Activated naive CD8-positive, alpha-beta T cell treated with anti-CD3 and anti-CD28 coated beads, Interleukin-2, amount 50 U/mL, for 16 hours (primary cell): ENCODE measurements at regions not wholly inside any gene's neighbourhood (a gene's known extent, or its start where the extent isn't known, plus 50 kb on each side); places are given as distances from the start of the nearest gene placed in this dataset.
"Not testable (repeated sequence)": the region's sequence is repeated elsewhere in the genome, so short reads cannot be mapped to it uniquely, and the experiment has no call there.

Source experiments
- DNase-seq: peaks from one replicate; pipeline ENCODE4 v3.0.0-alpha.2; 2020; ENCODE audit warnings: low read depth, low spot score

DNA sequence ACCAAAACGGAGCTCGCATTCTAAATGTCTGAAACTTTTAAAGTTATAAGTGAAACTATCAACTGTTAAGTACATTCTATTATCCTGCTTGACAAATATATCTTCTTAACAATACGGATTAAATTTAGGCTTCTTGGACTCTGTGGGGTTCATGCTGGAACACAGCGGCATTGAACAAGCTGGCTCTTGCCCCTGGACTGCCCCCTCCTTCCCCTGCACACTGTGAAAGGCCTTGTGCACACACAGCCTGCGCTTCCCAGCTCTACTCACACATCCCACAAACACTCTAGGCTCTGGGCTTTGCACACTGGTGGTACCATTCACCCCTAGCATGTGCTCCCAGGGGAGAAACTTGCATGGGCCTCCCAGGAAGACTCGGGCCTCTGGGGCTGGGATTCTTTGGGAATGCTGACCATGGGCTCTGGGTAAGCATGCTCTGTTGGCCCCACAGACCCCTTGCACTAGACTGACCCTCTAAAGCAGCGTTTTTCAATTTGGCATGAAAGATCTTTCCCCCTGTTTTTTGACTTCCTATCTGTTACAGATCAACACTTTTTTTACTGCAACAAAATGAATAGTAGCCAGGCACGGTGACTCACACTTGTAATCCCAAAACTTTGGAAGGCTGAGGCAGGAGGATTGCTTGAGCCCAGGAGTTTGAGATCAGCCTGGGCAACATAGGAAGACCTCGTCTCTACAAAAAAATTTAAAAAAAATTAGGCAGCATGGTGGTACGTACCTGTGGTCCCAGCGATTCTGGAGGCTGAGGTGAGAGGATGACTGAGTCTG lies 96.2 kb upstream of the CPM start:
- no peak for DNase-seq

DNA sequence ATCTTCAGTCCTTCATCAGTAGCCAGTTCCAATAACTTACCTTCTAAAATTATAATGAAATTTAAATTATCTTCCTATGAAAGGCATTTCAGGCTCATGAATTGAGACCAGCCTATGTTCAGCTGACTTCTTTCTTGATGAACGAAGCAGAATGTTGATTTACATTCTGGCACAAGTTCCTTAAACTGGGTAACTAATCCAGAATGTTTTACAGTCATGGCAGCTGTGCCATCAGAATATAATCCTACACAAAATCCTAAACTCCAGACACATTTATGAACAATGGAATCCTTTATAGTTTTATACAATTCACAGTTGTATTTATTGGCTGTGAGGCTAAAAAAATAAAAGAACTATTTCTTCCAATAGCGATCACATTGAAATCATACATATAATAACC lies 97.3 kb upstream of the CPM start:
- no peak for DNase-seq

DNA sequence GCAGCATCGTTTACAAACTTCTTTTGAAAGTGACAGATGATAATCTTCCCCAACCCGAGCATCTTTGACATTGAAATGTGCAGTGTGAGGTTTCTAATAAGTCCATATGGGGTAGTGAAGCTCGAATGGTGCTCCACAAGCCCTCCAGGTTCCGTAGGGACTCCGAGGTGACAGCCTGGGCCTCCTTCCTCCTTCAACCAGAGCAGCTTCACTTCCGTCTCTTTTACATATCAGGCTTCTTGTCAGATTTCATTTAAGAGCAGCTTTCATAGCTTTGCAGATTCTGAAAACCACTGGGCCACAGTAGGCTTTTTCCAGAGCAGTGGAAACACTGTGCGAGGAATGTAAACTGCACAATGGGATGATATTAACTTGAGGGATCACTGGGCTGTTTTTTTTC lies 103.6 kb upstream of the CPM start:
- no peak for DNase-seq

DNA sequence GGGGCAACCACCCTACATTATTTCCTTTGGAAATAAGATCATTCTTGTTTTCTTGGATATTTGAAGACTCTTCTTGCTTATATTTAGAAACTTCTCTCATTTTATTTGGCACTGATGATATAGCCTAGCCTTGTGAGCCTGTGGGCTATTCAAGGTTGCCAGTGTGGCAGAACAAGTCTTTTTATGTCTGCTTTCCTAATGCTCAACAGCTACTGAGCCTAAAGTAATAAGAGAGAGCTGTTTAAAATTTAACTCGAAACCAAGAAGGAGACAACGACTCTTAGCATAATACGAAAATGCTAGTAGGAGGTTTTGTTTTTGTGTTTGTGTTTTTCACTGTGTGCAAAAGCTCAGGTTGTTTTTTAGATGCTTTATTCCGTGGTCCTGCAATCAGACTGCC lies 104.0 kb upstream of the CPM start:
- no peak for DNase-seq

DNA sequence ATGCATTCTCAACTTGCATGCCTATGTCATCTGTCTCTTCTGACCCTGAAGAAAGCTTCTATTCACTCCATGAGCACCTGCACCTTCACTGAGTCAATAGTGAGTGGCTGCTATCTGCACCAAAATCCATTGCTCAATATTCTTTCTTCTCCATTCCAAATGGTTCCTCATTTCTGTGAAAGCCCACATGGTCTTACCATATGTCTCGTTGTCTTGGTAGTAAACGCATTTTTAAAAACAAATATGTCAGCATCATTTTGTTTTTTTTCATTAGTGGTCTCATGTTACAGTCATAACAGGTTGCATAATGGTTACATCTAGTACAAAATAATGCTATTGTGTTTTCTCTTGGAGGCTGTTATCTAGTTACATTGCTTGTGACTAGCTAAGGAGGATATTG lies 106.9 kb upstream of the CPM start:
- DNase-seq, result no peak

DNA sequence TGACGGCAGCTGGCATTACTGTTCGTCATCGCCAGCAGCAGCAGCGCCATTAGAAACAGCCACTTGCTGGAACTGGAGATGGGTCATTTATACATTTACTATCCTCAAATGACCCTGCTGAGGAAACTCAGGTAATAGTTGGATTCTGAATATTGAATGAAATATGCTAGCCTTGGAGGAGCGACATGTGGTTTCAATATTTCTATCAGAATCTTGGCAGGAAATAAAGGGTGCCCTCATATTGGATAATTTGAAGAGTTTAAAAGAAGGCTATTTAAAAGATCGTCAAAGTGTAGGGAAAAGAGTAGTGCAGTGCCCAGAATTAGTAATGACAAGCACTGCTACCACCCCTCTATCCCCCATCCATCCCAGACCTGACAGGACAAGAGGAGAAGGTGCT lies 109.6 kb upstream of the CPM start:
- DNase-seq, result no peak

DNA sequence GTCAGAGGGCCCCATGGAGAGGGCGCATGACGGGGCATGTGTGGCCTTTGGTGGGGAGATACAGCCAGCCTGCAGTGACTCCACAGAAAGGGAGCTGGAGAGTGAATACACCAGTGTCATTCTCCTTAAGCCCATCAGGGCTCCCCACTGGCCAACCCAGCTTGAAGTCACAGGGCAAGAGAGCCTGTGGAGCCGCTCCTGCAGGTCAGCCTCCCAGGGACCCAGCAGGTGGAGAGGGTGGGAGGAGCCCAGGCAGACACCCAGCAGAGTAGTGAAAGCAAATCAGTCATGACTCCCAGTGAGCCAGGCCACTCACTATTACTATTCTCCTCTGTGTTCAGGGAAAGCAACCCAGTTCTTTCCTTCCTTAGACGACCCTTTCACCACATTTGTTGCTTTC lies 110.0 kb upstream of the CPM start:
- no peak for DNase-seq

DNA sequence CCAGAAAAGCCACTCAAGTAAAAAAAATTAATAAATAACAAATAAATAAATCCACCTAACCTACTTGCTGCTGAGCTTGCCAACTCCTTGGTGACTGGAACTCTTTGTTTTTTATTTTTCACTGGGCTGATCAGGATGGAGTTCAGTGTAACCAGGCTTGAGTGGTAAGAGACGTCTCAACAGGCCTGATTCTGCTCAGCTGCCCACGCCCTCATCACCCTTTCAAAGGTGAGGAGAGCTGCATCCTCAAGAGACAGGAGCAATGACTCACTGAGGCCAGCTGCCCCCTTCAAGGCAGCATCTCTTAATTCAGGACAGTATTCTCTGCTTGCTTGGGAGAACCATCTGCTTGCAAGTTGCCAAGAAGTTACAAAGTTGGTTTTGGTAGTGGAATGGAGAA lies 111.9 kb upstream of the CPM start:
- no peak for DNase-seq

DNA sequence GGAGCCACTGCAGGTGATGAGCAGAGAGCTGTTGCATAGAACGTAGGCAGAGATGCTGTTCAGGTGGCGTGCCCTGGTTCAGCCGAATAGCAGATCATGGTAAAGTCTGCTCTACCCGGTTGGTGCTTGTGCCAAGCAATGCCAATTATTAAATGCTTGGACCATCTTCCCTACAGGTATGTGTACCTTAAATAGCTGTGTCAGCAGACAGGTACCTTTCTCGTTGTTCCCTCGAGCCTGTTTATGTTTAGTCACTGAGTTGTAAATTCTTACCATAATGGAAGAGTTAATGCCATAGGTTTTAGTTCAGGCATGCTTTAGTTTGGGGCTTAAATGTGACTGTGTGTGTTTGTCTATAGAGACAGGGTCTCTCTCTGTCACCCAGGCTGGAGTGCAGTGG lies 112.5 kb upstream of the CPM start:
- no peak for DNase-seq

DNA sequence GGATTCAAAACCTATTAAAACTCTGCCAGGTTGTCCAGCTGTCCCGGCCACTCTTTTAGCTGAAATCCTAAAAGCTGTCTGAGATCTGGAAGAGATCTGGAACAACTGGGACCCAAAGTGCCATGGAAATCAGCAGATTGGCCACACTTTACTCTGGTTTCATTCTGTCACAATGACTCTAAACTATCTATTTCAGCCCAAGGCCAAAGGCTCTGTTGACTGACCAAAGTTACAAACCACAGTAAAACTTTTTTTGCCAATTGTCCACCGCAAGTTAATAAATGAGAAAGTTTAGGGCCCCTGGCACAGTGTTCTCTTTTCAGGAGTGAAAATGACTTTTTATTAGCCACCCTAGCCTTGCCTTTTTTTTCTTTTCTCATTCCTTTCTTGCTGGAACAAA lies 113.4 kb upstream of the CPM start:
- no peak for DNase-seq

DNA sequence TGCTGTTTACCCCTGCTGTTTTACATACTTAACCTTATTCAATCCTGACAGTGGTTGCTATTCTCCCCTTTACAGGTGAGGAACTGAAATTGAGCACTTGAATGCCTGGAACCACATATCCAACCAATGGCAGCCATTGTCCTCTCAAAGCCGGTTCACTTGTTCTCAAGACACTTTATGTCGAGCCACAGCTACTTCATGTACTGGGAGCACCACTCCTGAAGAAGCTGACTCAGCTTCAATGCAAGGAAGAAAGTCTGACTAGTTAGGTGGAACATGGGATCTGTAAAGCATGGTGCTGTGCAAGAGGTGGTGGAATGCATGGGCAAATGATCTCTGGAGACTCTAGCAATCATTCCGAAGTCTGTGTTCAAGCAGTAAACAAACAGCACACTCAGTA lies 113.9 kb upstream of the CPM start:
- no peak for DNase-seq

DNA sequence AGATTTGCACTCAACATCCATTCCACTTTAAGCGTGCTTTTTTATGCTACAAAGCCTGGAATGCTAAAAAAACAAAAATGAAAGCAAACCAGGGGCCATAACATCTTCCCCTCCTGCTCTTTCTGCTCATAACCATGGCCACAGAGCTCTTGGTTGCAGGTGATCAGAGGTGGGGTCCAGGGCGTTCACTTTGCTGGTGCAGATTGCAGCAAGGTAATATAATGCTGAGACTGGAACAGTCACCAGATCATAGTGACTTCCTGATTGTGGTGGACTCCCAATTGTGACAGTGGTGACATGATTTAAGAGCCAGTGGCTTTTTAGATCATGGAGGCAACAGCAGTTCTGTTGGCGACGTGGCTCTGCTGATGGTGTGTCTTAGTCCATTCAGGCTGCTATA lies 115.0 kb upstream of the CPM start:
- no peak for DNase-seq

DNA sequence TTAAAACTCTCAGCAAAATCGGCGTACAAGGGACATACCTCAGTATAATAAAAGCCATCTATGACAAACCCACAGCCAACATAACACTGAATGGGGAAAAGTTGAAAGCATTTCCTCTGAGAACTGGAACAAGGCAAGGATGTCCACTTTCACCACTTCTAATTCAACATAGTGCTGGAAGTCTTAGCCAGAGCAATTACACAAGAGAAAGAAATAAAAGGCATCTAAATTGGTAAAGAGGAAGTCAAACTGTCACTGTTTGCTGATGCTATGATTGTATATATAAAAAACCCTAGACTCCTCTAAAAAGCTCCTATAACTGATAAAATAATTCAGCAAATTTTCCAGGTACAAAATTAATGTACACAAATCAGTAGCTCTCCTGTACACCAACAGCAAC lies 116.9 kb upstream of the CPM start:
- DNase-seq, result not testable (repeated sequence)

DNA sequence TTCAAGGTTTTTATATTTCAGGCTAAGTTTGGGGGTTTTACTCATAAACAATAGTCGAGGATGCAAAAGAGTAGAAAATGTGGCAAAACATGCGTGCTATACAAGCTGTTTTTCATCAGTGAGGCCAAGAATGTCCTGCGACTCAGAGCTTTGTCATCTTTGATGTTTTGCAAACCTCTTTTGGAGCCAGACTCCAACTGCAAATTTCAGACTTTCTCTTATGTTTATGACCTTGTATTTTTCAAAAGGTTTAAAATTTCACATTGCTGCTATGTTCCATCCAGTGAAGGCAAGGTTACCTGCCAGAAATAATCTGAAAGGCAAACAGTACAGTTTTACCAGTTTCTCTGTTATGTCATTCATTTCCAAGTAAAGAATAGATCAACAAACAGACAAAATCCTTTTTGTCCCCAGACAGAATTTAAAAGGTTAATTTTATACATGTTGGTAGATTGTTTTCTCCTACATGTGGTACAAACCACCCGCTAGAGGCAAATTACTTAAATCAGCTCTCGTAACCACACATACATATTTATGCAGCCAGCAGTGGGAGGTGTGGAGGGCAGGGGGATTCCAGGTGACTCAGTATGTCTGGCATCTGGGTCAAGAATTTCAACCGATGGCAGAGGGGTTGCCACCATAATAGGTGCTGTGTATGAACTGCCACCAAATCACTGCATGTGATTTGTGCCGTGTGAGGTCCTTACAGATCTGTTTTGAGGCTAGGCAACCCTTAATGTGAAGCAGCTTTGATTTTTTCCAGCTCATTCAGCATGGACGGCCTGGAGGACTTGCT lies 119.8 kb upstream of the CPM start:
- peak; percentile 4 for DNase-seq

DNA sequence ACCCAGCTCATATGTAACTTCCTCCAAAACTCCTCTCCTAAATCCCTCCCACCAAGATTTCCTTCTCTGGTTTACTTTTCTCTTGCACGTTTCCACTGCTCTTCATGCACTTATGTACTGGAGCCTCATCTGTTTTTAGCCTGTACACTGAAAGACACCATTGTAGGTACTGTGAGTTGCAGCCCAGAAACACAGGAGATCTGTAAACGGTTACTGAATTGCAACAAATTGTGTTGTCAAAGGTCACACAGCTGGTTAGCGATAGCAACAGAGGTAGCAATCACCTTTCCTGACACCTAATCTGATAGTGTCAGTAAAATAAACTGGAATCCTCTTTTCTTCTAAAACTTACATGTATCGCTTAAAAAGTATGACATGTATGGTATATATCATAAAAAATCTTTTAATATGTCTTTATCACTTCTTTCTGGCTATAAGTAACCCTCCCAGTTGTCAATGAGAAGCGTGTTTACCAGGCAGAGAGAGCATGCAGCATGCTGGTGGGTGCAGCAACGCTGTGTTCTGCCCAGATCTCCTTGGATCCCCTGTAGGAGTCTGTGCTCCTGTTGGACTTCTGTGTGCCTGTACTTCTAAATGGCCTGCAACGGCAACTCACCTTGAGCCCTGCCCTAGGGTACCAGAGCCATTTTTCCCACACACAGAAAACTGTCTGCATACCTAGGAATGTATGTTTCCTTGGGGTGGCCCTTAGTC lies 121.5 kb upstream of the CPM start:
- DNase-seq, result no peak

DNA sequence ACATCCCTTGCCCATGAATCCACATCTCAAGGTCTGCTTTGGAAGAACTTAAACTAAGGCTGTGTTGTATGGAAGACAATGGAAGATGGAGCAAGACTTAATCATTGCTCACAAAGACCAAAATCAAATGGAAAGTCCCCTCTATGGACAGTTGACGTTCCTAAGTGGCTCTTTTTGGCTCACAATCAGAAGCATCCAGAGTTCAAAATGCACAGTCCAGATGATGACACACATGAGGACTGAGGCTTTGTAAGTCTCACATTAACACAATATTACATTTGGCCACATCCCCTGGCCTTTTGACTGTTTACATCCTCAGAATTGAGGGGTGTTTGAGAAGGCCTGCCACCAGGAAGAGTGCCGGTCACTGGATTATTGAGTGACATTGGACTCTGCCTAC lies 122.3 kb upstream of the CPM start:
- DNase-seq, result no peak

DNA sequence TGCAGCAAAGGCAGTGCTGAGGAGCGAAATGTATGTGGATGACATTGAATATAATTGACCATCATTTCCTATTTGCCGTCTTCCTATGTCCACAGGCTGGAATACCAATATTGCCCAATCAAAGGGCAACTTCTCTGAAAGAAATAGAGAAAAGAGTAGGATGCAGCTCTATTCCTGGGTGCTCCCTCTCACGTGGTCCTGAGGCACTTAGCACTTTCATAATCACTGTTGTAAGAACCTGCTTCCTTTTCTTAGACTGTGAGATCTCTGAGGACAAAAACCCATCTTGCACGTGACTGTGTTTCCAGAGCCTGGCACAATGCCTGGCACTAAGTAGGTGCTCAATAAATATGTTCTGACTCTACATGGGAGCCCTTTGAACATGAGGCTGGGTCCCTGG lies 122.7 kb upstream of the CPM start:
- no peak for DNase-seq

DNA sequence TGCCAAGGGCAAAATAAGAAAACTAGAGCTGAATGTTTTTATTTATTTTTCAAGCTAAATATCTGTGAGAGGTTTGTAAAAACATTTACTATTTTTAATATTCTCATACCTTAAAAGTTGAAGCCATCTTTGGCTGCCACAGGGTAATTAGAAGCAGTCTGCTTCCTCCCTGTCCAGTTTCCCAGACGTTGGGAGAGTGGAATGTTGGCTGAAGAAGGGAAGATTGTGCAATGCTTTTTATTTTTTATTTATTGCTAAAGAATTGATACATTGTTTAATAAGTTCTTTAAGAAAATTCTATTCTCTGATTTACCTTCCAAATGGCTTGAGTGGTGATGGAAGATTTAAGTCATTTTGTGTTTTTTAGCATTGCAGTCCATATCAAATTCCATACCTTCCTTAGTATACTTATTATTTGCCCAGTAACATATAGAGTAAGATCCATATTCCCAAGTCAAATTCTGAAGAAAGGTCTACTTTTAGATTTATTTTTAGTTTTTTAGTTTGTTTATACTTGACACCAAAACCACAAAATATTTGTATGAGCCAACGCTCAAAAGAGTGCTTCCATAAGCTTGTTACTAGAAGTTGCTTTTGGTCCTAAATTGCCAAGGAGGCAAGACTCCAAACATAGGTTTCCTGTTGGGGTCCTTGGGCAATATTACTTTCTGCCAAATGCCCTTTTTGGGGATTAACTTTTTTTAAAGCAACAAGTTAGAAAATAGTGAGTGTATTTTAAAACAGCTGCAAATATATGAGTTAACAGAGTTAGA lies 124.0 kb upstream of the CPM start:
- no peak for DNase-seq

DNA sequence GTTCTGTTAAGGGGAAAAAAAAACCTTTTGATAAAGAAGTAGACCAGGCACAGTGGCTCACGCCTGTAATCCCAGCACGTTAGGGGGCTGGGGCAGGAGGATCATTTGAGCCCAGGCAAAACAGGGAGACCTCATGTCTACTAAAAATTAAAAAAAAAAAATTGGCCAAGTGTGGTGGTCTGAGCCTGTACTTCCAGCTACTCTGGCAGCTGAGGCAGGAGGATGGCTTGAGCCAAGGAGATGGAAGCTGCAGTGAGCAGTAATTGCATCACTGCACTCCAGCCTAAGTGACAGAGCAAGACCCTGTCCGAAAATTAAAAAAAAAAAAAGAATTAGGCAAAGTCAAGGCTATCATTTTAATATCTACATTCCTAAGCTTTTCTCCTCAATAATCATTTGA lies 124.8 kb upstream of the CPM start:
- no peak for DNase-seq

DNA sequence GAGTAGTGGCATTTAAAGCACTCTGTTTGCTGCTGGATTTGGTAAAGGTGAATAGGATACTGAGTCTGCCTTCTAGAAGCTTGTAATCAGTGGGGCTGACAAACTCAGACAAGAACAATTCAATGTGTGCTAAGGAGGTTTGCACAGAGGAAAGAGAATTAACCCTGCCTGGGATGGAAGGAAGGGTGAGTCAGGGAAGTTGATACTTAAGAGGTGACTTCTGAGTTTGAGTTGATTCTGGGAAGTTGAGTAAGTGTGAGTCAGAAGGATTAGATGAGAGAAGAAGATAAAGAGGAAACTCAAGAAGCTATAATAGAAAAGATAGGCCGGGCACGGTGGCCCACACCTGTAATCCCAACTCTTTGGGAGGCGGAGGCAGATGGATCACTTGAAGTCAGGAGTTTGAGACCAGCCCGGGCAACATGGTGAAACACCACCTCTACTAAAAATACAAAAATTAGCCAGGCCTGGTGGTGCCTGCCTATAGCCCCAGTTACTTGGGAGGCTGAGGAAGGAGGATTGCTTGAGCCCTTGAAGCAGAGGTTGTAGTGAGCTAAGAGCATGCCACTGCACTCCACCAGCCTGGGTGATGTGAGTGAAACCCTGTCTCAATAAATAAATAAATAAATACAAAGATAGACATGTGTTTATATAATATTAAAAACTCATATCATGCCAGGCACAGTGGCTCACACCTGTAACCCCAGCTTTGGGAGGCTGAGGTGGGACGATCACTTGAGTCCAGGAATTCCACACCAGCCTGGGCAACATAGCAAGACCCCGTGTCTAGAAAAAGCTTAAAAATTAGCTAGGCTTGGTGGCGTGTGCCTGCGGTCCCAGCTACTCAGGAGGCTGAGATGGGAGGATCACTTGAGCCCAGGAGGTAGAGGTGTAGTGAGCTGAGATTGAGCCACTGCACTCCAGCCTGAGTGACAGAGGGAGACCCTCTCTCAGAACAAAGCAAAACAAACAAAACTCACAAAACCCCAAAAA lies 126.8 kb upstream of the CPM start:
- no peak for DNase-seq

DNA sequence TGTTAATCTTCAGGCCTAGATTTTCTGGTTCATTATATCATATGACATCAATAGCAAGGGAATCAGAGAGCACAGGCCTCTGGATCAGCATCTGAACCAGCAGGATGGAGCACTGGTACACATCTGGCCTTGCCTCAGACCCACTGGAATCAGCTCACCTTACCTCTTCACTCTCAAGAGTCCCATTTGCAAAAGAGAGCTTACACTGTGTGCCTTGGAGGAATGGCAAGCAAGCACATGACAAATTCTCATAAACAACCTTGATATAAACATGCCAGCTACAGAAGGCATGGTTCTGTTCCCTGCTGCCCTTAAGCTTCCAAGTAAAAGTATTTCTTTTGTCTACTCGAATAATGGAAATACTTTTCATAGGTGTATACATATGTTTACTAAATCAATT lies 128.6 kb upstream of the CPM start:
- DNase-seq, result no peak
